ENCODE measurements at regions not wholly inside any gene's neighbourhood (a gene's known extent, or its start where the extent isn't known, plus 50 kb on each side); places are given as distances from the start of the nearest gene placed in this dataset.
"Not testable (repeated sequence)": the region's sequence is repeated elsewhere in the genome, so short reads cannot be mapped to it uniquely, and the experiment has no call there.

- DNase-seq, result no peak
Observed at GRCh38 chr6:128580224-128581110, 60.1 kb upstream of the PTPRK start.

- not testable (repeated sequence) for DNase-seq
Observed at GRCh38 chr6:128575254-128575653, 54.9 kb upstream of the PTPRK start.

- no peak for DNase-seq
Observed at GRCh38 chr6:128574402-128574801, 54.0 kb upstream of the PTPRK start.

- no peak for DNase-seq
Observed at GRCh38 chr6:128573036-128573435, 52.6 kb upstream of the PTPRK start.

- no peak for DNase-seq
Observed at GRCh38 chr6:128572294-128572693, 51.9 kb upstream of the PTPRK start.

- DNase-seq, result no peak
Observed at GRCh38 chr6:128570680-128571063, 50.3 kb upstream of the PTPRK start.

GRCh38 chr6:128569732-128570679, 49.6 kb upstream of the PTPRK start:
- no peak for DNase-seq
